ENCODE measurements at regions not wholly inside any gene's neighbourhood (a gene's known extent, or its start where the extent isn't known, plus 50 kb on each side); places are given as distances from the start of the nearest gene placed in this dataset.

DNA sequence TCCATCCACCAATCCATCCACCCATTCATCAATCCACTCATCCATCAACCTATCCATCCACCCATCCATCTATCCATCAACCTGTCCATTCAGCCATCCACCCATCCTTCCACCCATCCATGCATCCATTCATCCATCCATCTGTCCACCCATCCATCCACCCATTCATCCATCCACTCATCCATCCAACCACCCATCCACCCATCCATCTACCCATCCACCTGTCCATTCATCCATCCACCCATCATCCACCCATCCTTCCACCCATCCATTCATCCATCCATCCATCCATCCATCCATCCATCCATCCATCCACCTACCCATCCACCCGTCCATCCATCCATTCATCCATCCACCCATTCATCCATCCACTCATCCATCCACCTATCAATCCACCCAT, 195.8 kb downstream of the NXNL2 start:
- TF ChIP-seq SIN3A (IDR thresholded peaks at IDR 0.05; ENCODE audit: borderline replicate concordance, insufficient read depth, low read length) (no peak), POLR2AphosphoS5 (IDR thresholded peaks at IDR 0.05; ENCODE audit: low read depth, low read length) (no peak)

Measured in PFSK-1 (cell line).